Tibial nerve (tissue), 4 donors: ENCODE measurements at regions not wholly inside any gene's neighbourhood (a gene's known extent, or its start where the extent isn't known, plus 50 kb on each side); places are given as distances from the start of the nearest gene placed in this dataset.

ENCODE experiments used
- DNase-seq, 2 donors: peaks; one replicate each; pipeline ENCODE4 v3.0.0-alpha.2; 2019; ENCODE audit warnings: low spot score in 2 of 2
- H3K27ac ChIP-seq, 4 donors: fragments of 200-600 bp; sonication (generic) in 3 of 4; one replicate each; pipeline ENCODE4 v1.5.1; 2017 to 2019; ENCODE audit warnings: mild to moderate bottlenecking in 1 of 4
- H3K27me3 ChIP-seq, 2 donors: fragments of 200-600 bp; sonication (generic) in 1 of 2; one replicate each; pipeline versions ENCODE4 v1.5.1 to v1.6.0; 2017 to 2019
- H3K36me3 ChIP-seq, 3 donors: fragments of 200-600 bp; sonication (generic); one replicate each; pipeline ENCODE4 v1.5.1; 2018 to 2019
- H3K4me1 ChIP-seq, 4 donors: fragments of 200-600 bp; sonication (generic) in 3 of 4; one replicate each; pipeline ENCODE4 v1.5.1; 2017 to 2019
- H3K4me3 ChIP-seq, 4 donors: fragments of 200-600 bp; sonication (generic) in 3 of 4; one replicate each; pipeline ENCODE4 v1.5.1; 2017 to 2019; ENCODE audit warnings: mild to moderate bottlenecking in 1 of 4, moderate library complexity in 1 of 4
- H3K9me3 ChIP-seq, 4 donors: fragments of 200-600 bp; sonication (generic) in 3 of 4; one replicate each; pipeline ENCODE4 v1.5.1; 2017 to 2019
- EP300 ChIP-seq, 2 donors: sonication (generic); formaldehyde crosslinking; IDR thresholded peaks; one replicate each; pipeline ENCODE4 v1.6.1; 2017; ENCODE audit warnings: antibody characterized with exemption in 2 of 2, mild to moderate bottlenecking in 1 of 2
- POLR2A ChIP-seq, 2 donors: fragments of 450-650 bp; IDR thresholded peaks; one replicate each; pipeline ENCODE4 v1.6.1; 2017; ENCODE audit warnings: antibody characterized with exemption in 2 of 2, mild to moderate bottlenecking in 2 of 2, moderate library complexity in 2 of 2
- WGBS, 2 donors: methylation state at CpG; one replicate each; pipeline ENCODE4 v1.1.5; 2018; 5-methylcytosine and 5-hydroxymethylcytosine counted together
- TF ChIP-seq, protein P1 (sequence below), 5 experiments: fragments of 200-600 bp in 3 of 5; fragments of 450-650 bp in 2 of 5; sonication (generic) in 3 of 5; IDR thresholded peaks; one replicate each; pipeline ENCODE4 v1.5.1; 2016 to 2019; ENCODE audit warnings: antibody characterized with exemption in 5 of 5, mild to moderate bottlenecking in 3 of 5, moderate library complexity in 2 of 5

DNA sequence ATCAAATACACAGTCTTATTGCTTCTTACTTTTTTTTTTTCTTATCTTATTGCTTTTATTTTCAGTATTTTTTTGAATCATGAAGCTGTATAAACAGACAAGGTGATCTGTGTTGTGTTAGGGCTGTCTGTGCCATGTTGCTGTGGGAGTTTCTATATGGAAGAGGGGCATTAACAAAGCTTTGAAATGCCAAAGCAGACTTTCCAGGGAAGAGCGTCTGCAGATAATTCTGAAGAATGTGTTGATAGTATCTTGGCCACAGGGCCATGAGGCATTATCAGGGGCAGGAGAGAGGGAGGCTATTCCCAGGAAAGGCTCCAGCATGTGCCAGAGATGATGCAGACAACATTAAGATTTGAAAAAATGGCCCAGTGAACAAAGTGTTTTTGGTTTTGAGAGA is 354.5 kb downstream of the UTRN start:
- H3K4me1 ChIP-seq: peaks cover 0 to 18% (median 0%) of the 10 kb centered on the region in 4 donors
- TF ChIP-seq, protein P1, sequence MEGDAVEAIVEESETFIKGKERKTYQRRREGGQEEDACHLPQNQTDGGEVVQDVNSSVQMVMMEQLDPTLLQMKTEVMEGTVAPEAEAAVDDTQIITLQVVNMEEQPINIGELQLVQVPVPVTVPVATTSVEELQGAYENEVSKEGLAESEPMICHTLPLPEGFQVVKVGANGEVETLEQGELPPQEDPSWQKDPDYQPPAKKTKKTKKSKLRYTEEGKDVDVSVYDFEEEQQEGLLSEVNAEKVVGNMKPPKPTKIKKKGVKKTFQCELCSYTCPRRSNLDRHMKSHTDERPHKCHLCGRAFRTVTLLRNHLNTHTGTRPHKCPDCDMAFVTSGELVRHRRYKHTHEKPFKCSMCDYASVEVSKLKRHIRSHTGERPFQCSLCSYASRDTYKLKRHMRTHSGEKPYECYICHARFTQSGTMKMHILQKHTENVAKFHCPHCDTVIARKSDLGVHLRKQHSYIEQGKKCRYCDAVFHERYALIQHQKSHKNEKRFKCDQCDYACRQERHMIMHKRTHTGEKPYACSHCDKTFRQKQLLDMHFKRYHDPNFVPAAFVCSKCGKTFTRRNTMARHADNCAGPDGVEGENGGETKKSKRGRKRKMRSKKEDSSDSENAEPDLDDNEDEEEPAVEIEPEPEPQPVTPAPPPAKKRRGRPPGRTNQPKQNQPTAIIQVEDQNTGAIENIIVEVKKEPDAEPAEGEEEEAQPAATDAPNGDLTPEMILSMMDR (IDR thresholded peaks at IDR 0.05): no peak
- TF ChIP-seq POLR2A (IDR thresholded peaks at IDR 0.05) (no peak), EP300 (IDR thresholded peaks at IDR 0.05) (no peak)
- WGBS, 2 donors: 84 to 85% methylated on average over 1 of the region's 1 CpG

DNA sequence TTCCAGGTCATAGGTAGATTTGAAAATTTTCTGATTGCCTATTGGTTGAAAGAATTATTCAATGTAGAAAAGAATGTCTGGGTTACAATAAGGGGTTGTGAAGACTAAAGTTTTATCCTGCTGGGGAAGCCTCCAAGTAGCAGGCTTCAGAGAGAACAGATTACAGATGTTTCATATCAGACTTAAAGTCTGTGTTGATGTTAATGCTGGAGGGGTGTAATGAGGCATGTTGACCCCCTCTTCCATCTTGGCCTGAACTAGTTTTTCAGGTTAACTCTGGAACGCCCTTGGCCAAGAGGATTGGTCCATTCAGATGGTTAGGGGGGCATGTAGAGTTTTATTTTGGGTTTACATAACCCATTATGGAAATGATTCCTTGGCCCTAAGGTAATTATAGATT is 356.2 kb downstream of the UTRN start:
- H3K36me3 ChIP-seq: no peaks in the 10 kb centered on the region
- H3K4me1 ChIP-seq: peaks cover 0 to 21% (median 0%) of the 10 kb centered on the region in 4 donors
- no peak overlapping the region for H3K27ac ChIP-seq
- H3K27me3 ChIP-seq: no peaks in the 10 kb centered on the region
- 83 to 94% methylated on average over 1 of the region's 1 CpG for whole genome bisulfite sequencing, 2 donors
- no peaks in the 10 kb centered on the region for H3K9me3 ChIP-seq
- H3K4me3 ChIP-seq: no peak overlapping the region
- DNase-seq: no peak
- TF ChIP-seq EP300 (IDR thresholded peaks at IDR 0.05) (no peak), POLR2A (IDR thresholded peaks at IDR 0.05) (no peak)
- TF ChIP-seq, protein P1 (IDR thresholded peaks at IDR 0.05): no peak

More for the DNA sequence above, 354.5 kb downstream of the UTRN start:
- Histone ChIP-seq H3K27ac (no peak overlapping the region), H3K27me3 (no peaks in the 10 kb centered on the region), H3K4me3 (no peak overlapping the region), H3K36me3 (no peaks in the 10 kb centered on the region), H3K9me3 (no peaks in the 10 kb centered on the region)
- no peak for DNase-seq

DNA sequence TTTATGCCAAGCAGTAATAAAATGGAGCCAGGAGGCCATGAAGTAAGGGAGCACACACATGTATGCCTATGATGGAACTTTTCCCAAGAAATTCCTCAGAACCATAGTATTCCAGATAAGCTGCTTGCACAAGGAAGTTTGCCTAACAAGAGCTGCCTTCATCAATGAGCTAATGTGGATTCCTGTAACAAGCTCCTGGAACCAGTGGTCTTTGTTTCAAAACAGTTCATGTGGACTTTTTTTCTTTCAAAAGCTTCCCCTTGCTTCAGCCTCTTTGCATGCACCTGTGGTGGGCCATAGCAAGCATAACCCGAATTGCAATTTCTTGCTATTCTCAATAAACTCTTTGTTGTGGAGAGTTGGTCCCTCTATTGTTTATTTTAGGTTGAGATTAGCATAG is 359.6 kb downstream of the UTRN start:
- 46 to 54% methylated on average over 1 of the region's 1 CpG for WGBS, 2 donors
- H3K9me3 ChIP-seq: no peaks in the 10 kb centered on the region
- DNase-seq: no peak

DNA sequence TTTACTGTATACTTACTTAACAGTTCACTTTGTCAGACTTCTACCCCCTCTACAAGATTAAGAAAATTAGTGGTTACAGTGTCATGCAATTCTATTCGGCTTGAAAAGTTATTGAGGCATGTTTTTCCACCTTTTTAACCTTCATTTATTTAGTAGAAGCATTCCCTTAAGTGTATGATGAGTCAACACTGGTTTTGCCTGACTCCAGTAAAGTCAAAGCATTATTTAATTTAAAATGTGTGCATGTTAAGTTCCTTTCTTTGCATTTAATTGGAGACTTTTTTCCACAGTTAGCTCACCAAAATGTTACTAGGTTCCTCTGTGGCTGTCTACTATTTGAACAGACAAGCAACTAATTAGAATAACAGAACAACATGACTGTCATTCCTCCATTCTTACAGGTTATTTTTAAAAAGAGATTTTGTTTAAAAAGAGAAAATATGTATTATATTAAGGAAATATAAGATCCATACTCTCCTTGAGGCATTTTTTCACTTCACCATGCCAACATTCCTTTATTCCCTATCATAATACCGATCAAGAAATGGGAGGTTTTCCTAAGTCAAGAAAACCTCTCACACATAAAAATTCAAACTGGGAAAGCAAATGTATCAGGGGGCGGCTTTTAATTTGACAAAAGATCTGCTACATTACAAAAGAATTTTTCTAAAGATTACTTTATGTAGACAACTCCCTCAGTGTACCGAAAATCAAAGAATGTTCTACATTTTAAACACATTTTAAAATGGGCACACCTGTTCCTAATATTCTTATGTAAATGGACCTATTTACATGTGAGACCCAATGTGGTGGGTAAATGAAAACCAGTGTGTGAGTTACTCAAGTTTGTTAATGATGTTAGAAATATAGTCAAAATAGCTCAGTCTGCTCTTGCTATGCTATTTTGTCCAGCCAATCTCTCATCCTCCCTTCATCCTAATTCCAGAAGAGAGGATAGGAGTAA is 361.2 kb downstream of the UTRN start:
- 71 to 73% methylated on average over 4 of the region's 4 CpGs for WGBS, 2 donors
- H3K27ac ChIP-seq: no peak overlapping the region
- peaks cover 0 to 14% (median 3%) of the 10 kb centered on the region in 4 donors for H3K4me1 ChIP-seq
- no peak for TF ChIP-seq EP300 (IDR thresholded peaks at IDR 0.05)
- no peak for TF ChIP-seq POLR2A (IDR thresholded peaks at IDR 0.05)
- TF ChIP-seq, protein P1 (IDR thresholded peaks at IDR 0.05): no peak
- no peak overlapping the region for H3K4me3 ChIP-seq
- no peaks in the 10 kb centered on the region for H3K27me3 ChIP-seq
- no peak for DNase-seq
- H3K36me3 ChIP-seq: no peaks in the 10 kb centered on the region
- no peaks in the 10 kb centered on the region for H3K9me3 ChIP-seq

More for the DNA sequence above, 359.6 kb downstream of the UTRN start:
- Histone ChIP-seq H3K27ac (no peak overlapping the region), H3K36me3 (no peaks in the 10 kb centered on the region), H3K4me1 (peaks cover 0 to 14% (median 3%) of the 10 kb centered on the region in 4 donors), H3K27me3 (no peaks in the 10 kb centered on the region), H3K4me3 (no peak overlapping the region)
- TF ChIP-seq, protein P1 (IDR thresholded peaks at IDR 0.05): no peak
- no peak for TF ChIP-seq POLR2A (IDR thresholded peaks at IDR 0.05)
- no peak for TF ChIP-seq EP300 (IDR thresholded peaks at IDR 0.05)

DNA sequence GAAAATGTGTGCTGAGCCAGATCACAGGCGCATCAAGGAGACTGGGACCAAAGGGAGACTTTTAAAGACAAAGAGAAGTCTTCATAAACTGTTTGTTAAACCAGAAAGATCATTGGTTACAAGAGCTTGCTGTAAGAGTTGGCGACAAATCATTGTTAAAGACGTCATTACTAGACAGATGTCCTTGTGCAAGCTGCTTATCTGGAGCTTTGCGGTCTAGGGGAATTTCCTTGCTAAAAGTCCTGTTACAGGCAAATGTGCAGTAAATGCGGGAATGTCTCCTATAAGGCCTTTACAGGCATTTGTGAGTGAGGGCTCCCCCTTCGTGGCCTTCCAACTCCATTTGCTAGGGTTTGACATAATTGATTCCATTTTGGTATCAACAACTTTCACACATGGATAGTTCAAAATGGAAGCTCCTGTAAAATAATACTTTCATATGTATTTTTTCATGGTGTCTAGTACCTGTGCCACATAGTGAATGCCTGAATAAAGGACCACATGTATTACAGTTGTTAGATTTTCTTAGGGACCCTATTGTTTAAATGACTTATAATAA is 362.4 kb downstream of the UTRN start:
- Histone ChIP-seq H3K27ac (no peak overlapping the region), H3K36me3 (no peaks in the 10 kb centered on the region)
- WGBS, 2 donors: 89 to 91% methylated on average over 6 of the region's 6 CpGs

More for the DNA sequence above, 362.4 kb downstream of the UTRN start:
- no peak for DNase-seq
- Histone ChIP-seq H3K4me3 (no peak overlapping the region), H3K4me1 (peaks cover 0 to 19% (median 3%) of the 10 kb centered on the region in 4 donors), H3K27me3 (no peaks in the 10 kb centered on the region), H3K9me3 (no peaks in the 10 kb centered on the region)
- TF ChIP-seq, protein P1 (IDR thresholded peaks at IDR 0.05): no peak
- TF ChIP-seq POLR2A (IDR thresholded peaks at IDR 0.05): no peak
- TF ChIP-seq EP300 (IDR thresholded peaks at IDR 0.05): no peak
